ENCODE measurements at regions not wholly inside any gene's neighbourhood (a gene's known extent, or its start where the extent isn't known, plus 50 kb on each side); places are given as distances from the start of the nearest gene placed in this dataset.
"Not testable (repeated sequence)": the region's sequence is repeated elsewhere in the genome, so short reads cannot be mapped to it uniquely, and the experiment has no call there.

- DNase-seq (ENCODE audit: low read depth): no peak
Measured at GRCh38 chr13:79187917-79188690, 218.0 kb downstream of the RBM26 start.

GRCh38 chr13:79185580-79185979, 220.5 kb downstream of the RBM26 start:
- DNase-seq (ENCODE audit: low read depth): no peak

- DNase-seq (ENCODE audit: low read depth): no peak
Measured at GRCh38 chr13:79183231-79183630, 222.8 kb downstream of the RBM26 start.

- DNase-seq (ENCODE audit: low read depth): not testable (repeated sequence)
Measured at GRCh38 chr13:79173691-79174090, 232.4 kb downstream of the RBM26 start.

- DNase-seq (ENCODE audit: low read depth): not testable (repeated sequence)
Measured at GRCh38 chr13:79172924-79173323, 233.1 kb downstream of the RBM26 start.

GRCh38 chr13:79171141-79172061, 234.7 kb downstream of the RBM26 start:
- no peak for DNase-seq (ENCODE audit: low read depth)

GRCh38 chr13:79160818-79161217, 245.2 kb downstream of the RBM26 start:
- DNase-seq (ENCODE audit: low read depth): no peak

GRCh38 chr13:79155883-79156282, 250.2 kb downstream of the RBM26 start:
- no peak for DNase-seq (ENCODE audit: low read depth)

GRCh38 chr13:79149210-79149609, 256.8 kb downstream of the RBM26 start:
- no peak for DNase-seq (ENCODE audit: low read depth)

- no peak for DNase-seq (ENCODE audit: low read depth)
Measured at GRCh38 chr13:79141082-79141481, 265.0 kb downstream of the RBM26 start.

- no peak for DNase-seq (ENCODE audit: low read depth)
Measured at GRCh38 chr13:79128158-79128557, 277.9 kb downstream of the RBM26 start.

GRCh38 chr13:79126706-79127105, 279.3 kb downstream of the RBM26 start:
- no peak for DNase-seq (ENCODE audit: low read depth)

- no peak for DNase-seq (ENCODE audit: low read depth)
Measured at GRCh38 chr13:79124183-79124582, 281.9 kb downstream of the RBM26 start.

- no peak for DNase-seq (ENCODE audit: low read depth)
Measured at GRCh38 chr13:79121286-79121685, 284.8 kb downstream of the RBM26 start.

GRCh38 chr13:79119578-79120107, 286.4 kb downstream of the RBM26 start:
- no peak for DNase-seq (ENCODE audit: low read depth)

- no peak for DNase-seq (ENCODE audit: low read depth)
Measured at GRCh38 chr13:79112016-79112415, 294.0 kb downstream of the RBM26 start.

- no peak for DNase-seq (ENCODE audit: low read depth)
Measured at GRCh38 chr13:79108914-79109643, 297.0 kb downstream of the RBM26 start.

- DNase-seq (ENCODE audit: low read depth): no peak
Measured at GRCh38 chr13:79098596-79098995, 307.5 kb downstream of the RBM26 start.

- DNase-seq (ENCODE audit: low read depth): no peak
Measured at GRCh38 chr13:79097201-79097600, 308.9 kb downstream of the RBM26 start.

GRCh38 chr13:79096099-79096498, 310.0 kb downstream of the RBM26 start:
- DNase-seq (ENCODE audit: low read depth): no peak

- no peak for DNase-seq (ENCODE audit: low read depth)
Measured at GRCh38 chr13:79090552-79091124, 315.4 kb downstream of the RBM26 start.
